Hepatocyte (in vitro differentiated cells): ENCODE measurements at regions not wholly inside any gene's neighbourhood (a gene's known extent, or its start where the extent isn't known, plus 50 kb on each side); places are given as distances from the start of the nearest gene placed in this dataset.

Experiments
- DNase-seq: peaks from one replicate; pipeline ENCODE4 v3.0.0-alpha.2; 2016; ENCODE audit warnings: low spot score
- H2AFZ ChIP-seq: fragments of 200-600 bp; sonication (generic); 2 replicates; pipeline ENCODE4 v1.6.0; 2016; ENCODE audit warnings: antibody characterized with exemption, mild to moderate bottlenecking
- H3K27ac ChIP-seq: fragments of 200-600 bp; sonication (generic); 2 replicates; pipeline ENCODE4 v1.5.1; 2016; ENCODE audit warnings: mild to moderate bottlenecking
- H3K27me3 ChIP-seq: fragments of 200-600 bp; sonication (generic); 2 replicates; pipeline ENCODE4 v1.6.1; 2016
- H3K36me3 ChIP-seq: fragments of 200-600 bp; sonication (generic); replicated peaks from 2 replicates; pipeline ENCODE4 v1.5.1; 2016; ENCODE audit warnings: low read depth; ENCODE audit not compliant: insufficient read depth
- H3K4me1 ChIP-seq: fragments of 200-600 bp; sonication (generic); 2 replicates; pipeline ENCODE4 v1.5.1; 2016; ENCODE audit warnings: mild to moderate bottlenecking, moderate library complexity; ENCODE audit not compliant: insufficient read depth
- H3K4me2 ChIP-seq: fragments of 200-600 bp; sonication (generic); 2 replicates; pipeline ENCODE4 v1.6.0; 2016
- H3K4me3 ChIP-seq: fragments of 200-600 bp; sonication (generic); 2 replicates; pipeline ENCODE4 v1.5.1; 2016; ENCODE audit warnings: mild to moderate bottlenecking
- H3K79me2 ChIP-seq: fragments of 200-600 bp; sonication (generic); 2 replicates; pipeline ENCODE4 v1.6.0; 2017; ENCODE audit warnings: mild to moderate bottlenecking
- H3K9me2 ChIP-seq: fragments of 200-600 bp; sonication (generic); replicated peaks from 2 replicates; pipeline ENCODE4 v1.6.0; 2017; ENCODE audit warnings: mild to moderate bottlenecking; ENCODE audit not compliant: insufficient read depth
- H3K9me3 ChIP-seq: fragments of 200-600 bp; sonication (generic); 2 replicates; pipeline ENCODE4 v1.5.1; 2016; ENCODE audit warnings: low read depth, mild to moderate bottlenecking
- H4K20me1 ChIP-seq: fragments of 200-600 bp; sonication (generic); 2 replicates; pipeline ENCODE4 v1.6.0; 2016; ENCODE audit warnings: mild to moderate bottlenecking; ENCODE audit not compliant: insufficient read depth, poor library complexity, severe bottlenecking
- CTCF ChIP-seq: fragments of 200-600 bp; sonication (generic); IDR thresholded peaks from 2 replicates; pipeline ENCODE4 v1.5.1; 2016; ENCODE audit warnings: antibody characterized with exemption, mild to moderate bottlenecking; ENCODE audit not compliant: poor library complexity
- EZH2 ChIP-seq: fragments of 200-600 bp; sonication (generic); IDR thresholded peaks from 2 replicates; pipeline ENCODE4 v1.6.1; 2016; ENCODE audit warnings: antibody characterized with exemption, mild to moderate bottlenecking, borderline replicate concordance
- EZH2phosphoT487 ChIP-seq: fragments of 200-600 bp; sonication (generic); IDR thresholded peaks from one replicate; pipeline ENCODE4 v1.6.1; 2018; ENCODE audit warnings: antibody characterized with exemption, mild to moderate bottlenecking, low read depth, moderate library complexity; ENCODE audit not compliant: unreplicated experiment, severe bottlenecking
- WGBS: methylation state at CpG from one replicate; pipeline ENCODE4 v1.1.6; 2016; ENCODE audit warnings: low lambda C conversion rate; ENCODE audit errors: missing lambda C conversion rate; 5-methylcytosine and 5-hydroxymethylcytosine counted together

- Histone ChIP-seq H3K4me1 (no peaks in the 10 kb centered on the region), H4K20me1 (no peaks in the 10 kb centered on the region), H3K4me2 (no peak overlapping the region), H3K27me3 (no peaks in the 10 kb centered on the region), H3K4me3 (no peak overlapping the region), H3K9me3 (no peaks in the 10 kb centered on the region), H3K36me3 (no peaks in the 10 kb centered on the region), H3K79me2 (no peaks in the 10 kb centered on the region), H2AFZ (no peak overlapping the region), H3K27ac (no peak overlapping the region), H3K9me2 (no peaks in the 10 kb centered on the region)
- TF ChIP-seq EZH2phosphoT487 (no peak), EZH2 (no peak), CTCF (no peak)
- DNase-seq = no peak
- WGBS = 96% methylated on average over 6 of the region's 6 CpGs
These were observed 1013.6 kb downstream of the UQCRFS1 start for GRCh38 chr19:28199323-28199722.

GRCh38 chr19:28196961-28197360 is 1016.0 kb downstream of the UQCRFS1 start:
- H2AFZ ChIP-seq = no peak overlapping the region
- no peaks in the 10 kb centered on the region for H3K4me1 ChIP-seq
- 71% methylated on average over 7 of the region's 7 CpGs for WGBS
- H3K36me3 ChIP-seq = no peaks in the 10 kb centered on the region
- H3K9me3 ChIP-seq = no peaks in the 10 kb centered on the region
- H3K4me2 ChIP-seq = no peak overlapping the region
- H3K9me2 ChIP-seq = no peaks in the 10 kb centered on the region
- H3K27me3 ChIP-seq = no peaks in the 10 kb centered on the region
- no peaks in the 10 kb centered on the region for H3K79me2 ChIP-seq
- no peaks in the 10 kb centered on the region for H4K20me1 ChIP-seq
- no peak for TF ChIP-seq EZH2phosphoT487
- TF ChIP-seq EZH2 = no peak
- TF ChIP-seq CTCF = no peak
- H3K27ac ChIP-seq = no peak overlapping the region
- DNase-seq = no peak
- H3K4me3 ChIP-seq = no peak overlapping the region

DNA sequence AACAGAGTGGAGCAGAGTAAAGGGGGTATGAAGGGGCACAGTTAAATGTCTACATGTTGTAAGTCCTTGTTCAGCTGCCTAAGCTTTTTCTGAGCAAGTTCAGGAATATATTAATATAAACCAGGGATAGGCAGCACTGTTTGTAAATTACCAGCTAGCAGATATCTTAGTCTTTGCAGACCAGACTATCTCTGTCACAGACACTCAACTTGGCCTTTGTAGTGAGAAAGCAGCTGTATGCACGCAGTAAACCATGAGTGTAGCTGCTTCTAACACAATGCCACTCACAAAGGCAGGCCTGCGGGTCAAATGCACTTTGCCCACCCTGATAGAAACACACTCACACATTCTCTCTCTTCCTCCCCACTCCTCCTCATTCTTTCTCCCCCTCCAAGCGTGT is 1016.9 kb downstream of the UQCRFS1 start:
- Histone ChIP-seq H3K4me2 (no peak overlapping the region), H3K4me1 (no peaks in the 10 kb centered on the region), H3K9me3 (no peaks in the 10 kb centered on the region), H3K27me3 (no peaks in the 10 kb centered on the region), H4K20me1 (no peaks in the 10 kb centered on the region), H3K9me2 (no peaks in the 10 kb centered on the region), H3K36me3 (no peaks in the 10 kb centered on the region), H3K79me2 (no peaks in the 10 kb centered on the region), H3K4me3 (no peak overlapping the region), H3K27ac (no peak overlapping the region), H2AFZ (no peak overlapping the region)
- no peak for TF ChIP-seq CTCF
- no peak for TF ChIP-seq EZH2phosphoT487
- no peak for TF ChIP-seq EZH2
- WGBS = 25% methylated on average over 3 of the region's 3 CpGs
- no peak for DNase-seq

DNA sequence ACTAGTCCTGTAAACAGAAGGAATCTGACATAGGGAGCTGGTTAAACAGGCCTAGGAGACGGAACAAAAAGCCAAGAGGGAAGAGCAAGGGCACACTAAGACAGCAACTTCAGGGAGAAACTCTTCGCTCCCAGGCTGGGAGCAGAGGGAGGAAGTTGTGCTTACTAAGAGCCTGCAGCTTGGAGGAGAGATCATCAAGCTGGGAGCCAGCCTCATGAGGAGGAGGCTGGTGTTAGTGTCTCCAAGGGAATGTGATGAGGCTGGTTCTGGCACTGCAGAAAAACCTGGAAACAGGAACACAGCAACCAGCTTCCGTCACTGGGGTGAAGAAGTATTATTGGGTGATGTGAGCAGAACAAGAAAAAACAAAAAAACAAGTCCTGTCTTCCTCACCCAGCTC is 1027.3 kb downstream of the UQCRFS1 start:
- no peaks in the 10 kb centered on the region for H4K20me1 ChIP-seq
- H3K4me3 ChIP-seq = no peak overlapping the region
- no peaks in the 10 kb centered on the region for H3K79me2 ChIP-seq
- 76% methylated on average over 3 of the region's 3 CpGs for WGBS
- no peaks in the 10 kb centered on the region for H3K27me3 ChIP-seq
- H3K4me2 ChIP-seq = no peak overlapping the region
- H3K4me1 ChIP-seq = no peaks in the 10 kb centered on the region
- H3K9me3 ChIP-seq = no peaks in the 10 kb centered on the region
- no peak overlapping the region for H2AFZ ChIP-seq
- TF ChIP-seq EZH2 (no peak), EZH2phosphoT487 (no peak), CTCF (no peak)
- H3K9me2 ChIP-seq = no peaks in the 10 kb centered on the region
- no peak for DNase-seq
- no peaks in the 10 kb centered on the region for H3K36me3 ChIP-seq
- H3K27ac ChIP-seq = no peak overlapping the region
